Stimulated activated CD8-positive, alpha-beta memory T cell treated with anti-CD3 and anti-CD28 coated beads, Interleukin-7, amount 100 ng/mL, for 48 hours (primary cell): ENCODE measurements at regions not wholly inside any gene's neighbourhood (a gene's known extent, or its start where the extent isn't known, plus 50 kb on each side); places are given as distances from the start of the nearest gene placed in this dataset.

Experiments
- DNase-seq, 2 donors: peaks; one replicate each; pipeline ENCODE4 v3.0.0-alpha.2; 2020; ENCODE audit warnings: low read depth in 1 of 2; ENCODE audit errors: extremely low read depth in 1 of 2

GRCh38 chr13:99617474-99618255, 116.4 kb downstream of the TM9SF2 start:
- DNase-seq, result no peak

GRCh38 chr13:99614465-99614885, 113.2 kb downstream of the TM9SF2 start:
- no peak for DNase-seq
